ENCODE measurements at regions not wholly inside any gene's neighbourhood (a gene's known extent, or its start where the extent isn't known, plus 50 kb on each side); places are given as distances from the start of the nearest gene placed in this dataset. TPM values are rescaled to one million over a fixed set of nuclear protein-coding genes. Genes with fewer than 3 reads are reported as not detected.

DNA sequence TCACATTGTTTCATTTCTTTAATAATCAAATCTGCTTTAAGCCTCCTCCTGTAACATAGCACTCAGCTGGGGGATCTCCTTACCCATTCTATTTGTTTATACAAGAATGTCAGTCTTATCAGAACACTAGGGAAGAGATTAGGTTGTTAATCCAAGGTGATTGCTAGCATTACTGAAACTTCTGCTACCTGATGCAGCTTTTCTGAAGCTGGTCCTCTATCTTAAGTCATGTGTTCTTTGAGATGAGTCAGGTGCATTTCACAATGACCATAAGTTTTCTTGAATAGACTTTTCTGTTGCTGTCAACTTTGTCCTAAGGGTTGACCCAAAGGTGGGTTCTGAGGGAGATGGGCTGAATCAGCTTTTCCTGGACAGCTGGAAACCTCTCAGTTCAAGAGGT, 60.7 kb upstream of the SYNCRIP start:
- ChIA-PET CTCF (no interaction called here), POLR2A (no interaction called here)
- DNase-seq (no peak), ATAC-seq (ENCODE audit: low read depth) (no peak)
- Mint-ChIP-seq H3K27ac (no peak overlapping the region), H3K4me3 (no peak overlapping the region), H3K9me3 (ENCODE audit: insufficient read depth) (no peaks in the 10 kb centered on the region), H3K4me1 (no peaks in the 10 kb centered on the region), H3K27me3 (peaks cover 8% of the 10 kb centered on the region)
- H3K27me3 ChIP-seq (replicated peaks in 1 of 4; ENCODE audit: control extremely low read depth in 1 of 4, control insufficient read depth in 3 of 4, insufficient read depth in 4 of 4, low read length in 3 of 4) = no peaks in the 10 kb centered on the region
- no peak overlapping the region for H2AFZ ChIP-seq (ENCODE audit: insufficient read depth, low read depth, low read length, poor library complexity, severe bottlenecking)
- intact Hi-C loops (cut with micrococcal nuclease) = no loop called here
- H3K27ac ChIP-seq (ENCODE audit: low read length in 2 of 2) = no peak overlapping the region
- H3K4me3 ChIP-seq (ENCODE audit: control extremely low read depth in 1 of 5, extremely low read depth in 1 of 5, insufficient read depth in 1 of 5, low read depth in 2 of 5, low read length in 4 of 5) = no peak overlapping the region
- no peaks in the 10 kb centered on the region for H4K20me1 ChIP-seq (ENCODE audit: control insufficient read depth, insufficient read depth, low read length, poor library complexity, severe bottlenecking)
- TF ChIP-seq CTCF (IDR thresholded peaks at IDR 0.05) = no peak
- H3K9ac ChIP-seq (ENCODE audit: low read length) = no peak overlapping the region
- H3K4me2 ChIP-seq (replicated peaks; ENCODE audit: low read depth, low read length, poor library complexity, severe bottlenecking) = no peak overlapping the region
- H3K9me3 ChIP-seq (ENCODE audit: control extremely low read depth in 1 of 3, control insufficient read depth in 2 of 3, insufficient read depth in 1 of 3, low read length in 2 of 3) = peaks cover 0 to 16% (median 0%) of the 10 kb centered on the region in 3 donors
- H3K4me1 ChIP-seq (ENCODE audit: control insufficient read depth in 2 of 2, insufficient read depth in 2 of 2, low read length in 2 of 2) = no peaks in the 10 kb centered on the region
- H3K36me3 ChIP-seq (replicated peaks in 1 of 2; ENCODE audit: control extremely low read depth in 1 of 2, control insufficient read depth in 1 of 2, extremely low read depth in 1 of 2, insufficient read depth in 2 of 2, low read length in 1 of 2) = no peaks in the 10 kb centered on the region
- no peaks in the 10 kb centered on the region for H3K79me2 ChIP-seq (ENCODE audit: control insufficient read depth, insufficient read depth, low read length)

Small RNAs in the stretch of these regions (small RNA-seq; reads per million reads assigned to genes)
- gene RF00019 (ENCODE audit: insufficient read length, low read depth, low replicate concordance) (not detected), gene RN7SL643P (ENCODE audit: insufficient read length, low read depth, low replicate concordance) (not detected), gene RNU4-12P (ENCODE audit: insufficient read length, low read depth, low replicate concordance) (not detected), gene RNU4-72P (ENCODE audit: insufficient read length, low read depth, low replicate concordance) (not detected), gene SMIM11P1 (ENCODE audit: insufficient read length, low read depth, low replicate concordance) (not detected)
